Activated effector memory CD4-positive, alpha-beta T cell treated with Interleukin-2 at 50 U/mL for 16 hours (primary cell): ENCODE measurements at regions not wholly inside any gene's neighbourhood (a gene's known extent, or its start where the extent isn't known, plus 50 kb on each side); places are given as distances from the start of the nearest gene placed in this dataset.

Experiments used
- DNase-seq: peaks from one replicate; pipeline ENCODE4 v3.0.0-alpha.2; 2020

DNA sequence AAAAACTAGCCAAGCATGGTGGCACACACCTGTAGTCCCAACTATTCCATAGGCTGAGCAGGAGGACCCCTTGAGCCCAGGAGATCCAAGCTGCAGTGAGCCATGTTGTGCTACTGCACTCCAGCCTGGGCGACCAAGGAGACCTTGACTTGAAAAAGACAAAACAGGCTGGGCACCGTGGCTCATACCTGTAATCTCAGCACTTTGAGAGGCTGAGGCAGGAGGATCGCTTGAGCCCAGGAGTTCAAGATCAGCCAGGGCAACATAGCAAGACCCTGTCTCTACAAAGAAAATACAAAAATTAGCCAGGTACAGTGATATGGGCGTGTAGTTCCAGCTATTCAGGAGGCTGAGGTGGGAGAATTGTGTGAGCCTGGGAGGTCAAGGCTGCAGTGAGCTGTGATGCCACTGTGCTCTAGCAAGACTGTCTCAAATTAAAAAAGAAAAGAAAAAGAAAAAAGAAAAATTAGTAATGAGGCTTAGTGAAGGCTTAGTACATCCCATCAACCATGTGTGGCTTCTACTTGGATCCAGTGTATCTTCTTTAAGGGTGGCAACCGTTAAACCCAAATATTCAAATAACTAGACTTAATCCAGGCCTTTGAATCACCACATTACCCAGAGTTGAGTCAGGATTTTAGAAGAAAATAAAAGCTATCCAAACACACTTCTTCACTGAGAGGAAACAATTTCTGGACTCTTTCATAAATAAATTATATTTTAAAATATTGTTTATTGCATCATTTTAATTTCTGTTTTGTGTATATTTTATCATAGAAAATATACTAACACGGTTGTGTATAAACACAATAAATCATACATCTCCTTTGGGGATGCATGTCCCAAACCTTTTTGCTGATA is 74.3 kb upstream of the RAB4A start:
- no peak for DNase-seq

DNA sequence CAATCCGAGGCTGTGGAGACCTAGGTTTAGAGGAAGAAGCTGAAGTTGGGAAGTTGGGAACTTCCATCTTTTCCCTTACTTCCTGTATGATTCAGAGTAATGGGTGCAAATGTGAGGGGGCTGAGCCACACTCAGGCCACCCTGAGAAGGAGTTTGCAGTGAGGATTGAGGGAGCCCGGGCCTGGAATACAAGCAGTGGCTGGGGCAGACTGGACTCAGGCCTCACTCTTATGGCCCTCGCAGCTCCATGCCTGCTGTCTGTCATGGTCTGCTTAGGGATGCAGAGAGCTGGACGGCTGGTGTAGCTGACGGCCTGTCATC is 73.7 kb upstream of the RAB4A start:
- DNase-seq, result no peak

DNA sequence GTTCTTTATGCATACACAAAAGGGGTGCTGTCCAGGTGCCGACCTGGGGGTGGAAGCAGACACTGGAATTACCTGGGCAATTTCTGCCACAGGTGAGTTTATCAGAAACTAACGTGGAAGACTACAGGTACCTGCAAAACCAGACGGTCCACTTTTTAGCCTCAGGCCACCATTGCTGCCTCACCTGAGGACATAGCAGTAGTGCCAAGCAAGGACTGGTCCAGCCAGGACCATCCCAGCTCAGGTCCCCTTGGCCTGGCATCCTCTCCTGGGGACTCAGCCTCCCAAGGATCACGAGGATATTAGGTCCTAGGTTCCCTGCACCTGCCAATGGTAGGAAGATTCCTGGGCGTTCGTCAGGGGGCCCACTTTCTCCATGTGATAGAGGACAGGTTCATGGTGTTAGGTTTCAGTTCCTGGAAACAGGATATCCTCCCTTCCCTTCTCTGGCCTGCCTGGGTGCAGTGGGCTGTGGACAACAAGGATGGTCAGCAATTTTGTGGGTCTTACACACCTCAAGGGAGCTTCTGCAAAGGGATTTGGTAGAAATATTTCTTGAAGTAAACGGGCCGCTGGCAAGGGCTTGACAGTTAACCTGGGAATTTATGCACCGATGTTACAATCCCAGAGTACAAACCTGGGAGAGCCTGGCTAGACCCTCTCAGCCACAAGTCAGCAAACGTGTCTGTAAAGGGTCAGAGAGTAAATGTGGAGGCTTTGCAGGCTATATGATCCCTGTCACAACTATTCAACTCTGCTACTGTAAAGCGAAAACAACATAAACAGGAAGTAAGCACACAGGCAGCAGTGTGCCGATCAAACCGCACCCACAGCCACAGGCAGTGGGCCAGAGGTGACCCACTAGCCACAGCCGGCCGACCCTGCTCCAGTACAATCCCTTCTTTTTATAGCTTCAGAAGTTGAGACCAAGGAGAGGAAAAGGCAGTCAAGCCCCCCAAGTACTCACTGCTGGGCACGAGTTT is 71.4 kb upstream of the RAB4A start:
- peak; percentile 14 for DNase-seq

DNA sequence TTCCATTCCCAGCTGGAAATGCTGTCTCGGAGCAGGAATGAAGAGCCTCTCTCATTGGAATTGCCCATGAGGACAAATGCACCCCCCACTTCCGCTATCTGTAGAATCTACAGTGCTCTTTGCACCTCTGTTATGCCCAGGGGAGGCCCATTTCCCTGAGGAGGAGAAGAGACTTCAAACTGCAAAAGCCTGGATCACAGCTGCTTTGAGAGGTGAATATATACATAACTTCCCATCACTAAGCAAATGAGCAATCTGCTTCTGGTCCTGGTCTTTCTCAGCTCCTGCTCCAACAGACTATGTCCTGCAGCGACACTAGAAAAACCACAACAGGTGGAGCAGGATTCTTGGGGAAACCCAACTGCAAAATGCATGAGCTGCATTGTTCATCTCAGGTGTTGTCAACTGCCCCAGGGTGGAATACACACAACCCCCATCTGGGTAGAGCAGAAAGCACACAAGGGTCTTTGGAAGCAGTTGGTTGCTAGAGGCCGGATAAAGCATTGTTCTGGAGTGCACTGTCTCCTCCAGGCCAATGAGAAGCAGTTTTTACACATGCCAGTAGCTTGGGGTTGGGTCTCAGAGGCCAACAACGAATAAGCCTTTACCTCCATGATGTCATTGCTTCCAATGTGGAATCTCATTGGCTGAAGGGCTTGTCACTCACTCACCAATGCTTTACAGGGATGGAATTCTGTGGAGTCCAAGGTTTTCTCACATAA is 67.7 kb upstream of the RAB4A start:
- DNase-seq, result no peak

DNA sequence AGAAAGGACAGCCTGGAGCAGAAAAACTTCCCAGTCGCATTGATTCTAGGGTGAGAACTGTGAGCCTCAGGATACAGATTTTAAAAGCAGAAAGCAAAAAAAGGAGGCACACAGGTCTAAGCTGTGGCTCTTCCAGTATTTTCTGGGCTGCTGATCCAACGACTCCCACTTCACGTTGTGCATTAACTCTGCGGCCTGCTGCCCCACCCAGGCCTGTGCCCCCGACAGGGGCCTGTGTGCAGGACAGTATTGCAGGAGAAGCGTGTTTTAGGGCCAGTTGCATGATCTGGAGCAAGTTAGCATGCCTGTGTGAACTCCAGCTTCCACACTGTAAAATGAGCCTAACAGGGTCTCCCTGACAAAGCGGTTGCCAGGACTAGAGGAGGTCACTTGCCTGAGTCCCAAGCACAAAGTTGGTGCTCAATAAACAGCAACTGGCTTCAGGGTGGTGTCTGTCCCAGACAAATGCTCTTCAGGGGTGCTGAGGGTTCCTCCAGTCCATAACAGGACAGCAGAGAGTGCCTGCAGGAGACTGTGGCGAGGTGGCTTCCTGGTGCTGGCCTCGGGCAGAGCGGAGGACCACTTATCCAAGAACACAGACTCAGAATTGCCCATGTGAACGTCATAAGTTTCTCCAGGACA is 66.8 kb upstream of the RAB4A start:
- no peak for DNase-seq

DNA sequence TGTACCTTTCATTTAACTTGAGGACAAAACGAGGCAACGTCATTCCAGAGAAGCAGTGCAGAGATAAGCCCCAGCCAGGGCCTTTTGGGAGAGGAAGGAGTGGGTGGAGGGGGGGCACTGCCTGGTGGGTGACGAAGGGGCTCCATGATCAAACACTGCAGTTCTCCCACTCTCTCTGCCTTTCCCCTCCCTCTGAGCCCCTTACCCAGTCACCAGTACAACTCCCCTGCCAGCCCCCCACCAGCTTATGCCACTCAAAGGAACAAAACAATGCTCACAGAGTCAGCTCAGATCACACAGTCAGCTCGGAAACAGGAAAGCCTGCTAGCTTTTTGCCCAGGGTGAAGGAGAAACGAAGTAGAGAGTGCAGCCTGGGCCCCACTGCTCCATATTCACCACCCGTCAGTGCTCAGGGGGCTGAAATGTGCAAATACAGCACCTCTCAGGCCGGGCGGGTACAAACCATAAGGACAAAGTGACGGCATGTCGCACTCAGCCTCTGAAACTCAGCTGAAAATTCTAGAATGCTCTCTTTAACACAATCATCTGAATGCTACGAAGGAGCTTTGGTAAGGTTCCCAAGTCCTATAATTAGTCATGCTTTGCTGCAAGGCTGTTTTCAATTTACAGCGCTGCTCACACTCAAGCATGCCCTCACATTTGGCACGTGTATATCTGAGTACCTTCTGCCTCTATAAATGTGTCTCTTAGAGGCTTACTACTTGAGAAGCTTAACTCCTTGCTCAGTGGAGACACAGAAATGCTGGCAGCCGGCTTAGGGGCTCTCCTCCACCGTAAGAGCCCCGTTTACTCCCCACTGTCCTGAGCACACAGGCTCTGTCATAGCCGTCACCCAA is 65.8 kb upstream of the RAB4A start:
- DNase-seq, result no peak

DNA sequence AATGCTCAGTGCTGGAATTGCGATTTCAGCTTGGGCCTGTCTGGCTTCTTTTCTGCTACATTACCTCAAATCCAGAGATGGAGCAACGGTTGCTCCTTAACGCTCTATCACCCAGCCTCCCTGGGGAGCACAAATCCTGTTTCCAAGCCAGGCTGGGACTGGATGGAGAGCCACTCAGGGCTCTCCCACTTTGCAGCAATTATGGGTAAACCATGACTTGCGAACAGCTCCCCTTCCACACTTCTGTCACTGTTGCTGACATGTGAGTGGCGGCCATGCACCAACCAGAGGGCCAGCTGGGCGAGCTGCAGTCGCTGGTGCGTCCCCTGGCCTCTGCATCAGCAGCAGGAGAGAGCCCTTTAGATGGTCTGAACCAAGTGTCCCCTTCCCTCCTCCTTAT is 65.1 kb upstream of the RAB4A start:
- DNase-seq, result no peak

DNA sequence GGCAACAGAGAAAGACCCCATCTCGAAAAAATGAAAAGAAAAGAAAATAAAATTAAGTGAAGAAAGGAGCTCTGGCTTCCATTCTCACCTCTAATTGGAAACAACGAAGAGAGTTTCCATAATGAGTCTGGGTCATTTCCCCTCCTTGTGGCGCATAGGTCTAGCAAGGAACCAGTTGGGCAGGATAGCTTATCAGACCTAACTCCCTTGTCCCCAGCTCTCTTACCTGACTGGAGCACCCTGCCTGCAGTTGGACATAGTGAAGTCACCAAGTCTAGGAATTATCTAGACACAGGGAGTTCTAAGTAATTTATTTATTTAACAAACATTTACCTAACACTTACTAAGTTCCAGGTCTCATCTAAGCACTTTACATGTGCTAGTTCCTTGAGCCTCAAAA is 63.0 kb upstream of the RAB4A start:
- no peak for DNase-seq

DNA sequence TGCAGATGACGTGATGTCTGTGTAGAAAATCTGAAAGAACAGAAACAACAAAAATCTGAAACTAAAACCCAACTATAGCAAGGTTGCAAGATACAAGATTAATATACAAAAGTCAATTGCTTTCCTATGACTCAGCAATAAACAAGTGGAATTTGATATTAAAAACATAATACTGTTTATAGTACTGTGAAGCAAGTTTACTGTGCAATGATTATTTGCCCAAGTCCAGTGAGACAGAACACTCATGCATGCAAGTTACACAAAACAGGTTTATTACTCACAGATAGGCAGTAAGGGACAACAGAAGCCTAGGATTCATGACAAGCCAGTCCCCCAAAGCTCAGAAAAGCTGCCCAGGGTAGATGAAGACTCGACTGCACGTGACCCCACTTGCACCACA is 62.4 kb upstream of the RAB4A start:
- DNase-seq, result no peak

DNA sequence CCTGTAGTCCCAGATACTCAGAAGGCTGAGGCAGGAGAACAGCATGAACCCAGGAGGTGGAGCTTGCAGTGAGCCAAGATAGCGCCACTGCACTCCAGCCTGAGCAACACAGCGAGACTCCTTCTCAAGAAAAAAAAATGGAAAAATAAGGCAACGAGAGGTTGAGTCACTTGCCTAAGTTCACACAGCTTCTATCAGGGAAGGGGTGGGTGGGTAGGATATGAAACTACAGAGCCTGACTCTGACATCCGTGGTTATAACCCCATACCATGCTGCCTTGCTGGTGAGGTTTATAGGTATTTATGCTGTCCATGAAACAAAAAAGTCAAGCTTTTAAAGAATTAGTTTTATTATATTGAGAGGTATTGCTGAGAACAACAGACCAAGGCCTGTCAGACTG is 61.5 kb upstream of the RAB4A start:
- DNase-seq, result no peak

DNA sequence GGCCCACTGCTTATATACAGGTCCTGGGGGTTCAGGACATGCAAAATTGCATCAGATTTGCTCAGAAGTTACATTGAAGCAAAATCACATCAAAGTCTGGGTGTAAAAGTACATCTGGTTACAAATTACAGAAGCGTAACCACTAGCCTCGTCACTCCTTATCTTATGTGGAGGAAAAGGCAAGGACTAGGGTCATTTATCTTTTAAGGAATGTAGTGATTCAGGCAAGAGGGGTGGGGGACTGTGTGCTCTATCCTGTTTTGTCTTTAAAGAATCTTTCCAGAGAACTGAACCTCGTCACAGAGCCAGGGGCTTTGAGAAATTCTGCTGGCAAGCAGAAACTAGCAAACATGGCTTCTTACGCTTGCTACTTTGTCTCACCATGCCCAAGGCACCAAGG is 61.1 kb upstream of the RAB4A start:
- DNase-seq, result no peak

DNA sequence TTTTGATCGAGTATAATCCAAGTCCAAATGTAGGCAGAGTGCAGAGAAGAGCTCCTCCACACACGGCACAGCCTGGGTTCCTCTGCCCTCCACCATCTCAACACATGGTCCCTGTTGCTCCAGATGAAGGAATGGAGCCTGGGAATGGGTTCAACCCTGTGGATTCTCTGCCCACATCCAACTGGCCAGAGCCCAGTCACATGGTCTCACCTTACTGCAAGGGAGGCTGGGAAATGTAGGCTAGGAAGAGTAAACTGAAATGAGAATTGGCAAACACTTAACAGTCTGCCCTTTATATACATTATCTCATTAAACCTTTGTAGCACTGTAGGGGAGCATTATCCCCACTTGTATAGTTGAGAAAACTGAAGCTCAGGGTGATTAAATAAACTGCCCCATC is 60.1 kb upstream of the RAB4A start:
- no peak for DNase-seq

DNA sequence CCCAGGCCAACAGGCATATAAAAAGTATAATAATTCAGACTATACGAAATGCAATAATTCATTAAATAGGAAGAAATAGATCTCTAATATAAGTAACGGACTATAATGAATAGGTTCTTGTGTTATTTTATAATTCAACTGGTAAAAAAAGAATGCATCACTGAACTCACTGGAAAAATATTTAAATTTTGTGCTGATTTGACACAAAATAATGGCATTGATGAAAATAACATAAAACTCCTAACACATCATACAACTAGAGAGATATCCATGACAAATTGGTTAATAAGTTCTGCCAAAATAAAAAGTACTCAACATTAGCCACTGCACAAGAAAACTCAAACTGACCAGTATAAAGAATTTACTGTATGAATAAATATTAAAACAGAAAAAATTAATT is 57.1 kb upstream of the RAB4A start:
- no peak for DNase-seq

DNA sequence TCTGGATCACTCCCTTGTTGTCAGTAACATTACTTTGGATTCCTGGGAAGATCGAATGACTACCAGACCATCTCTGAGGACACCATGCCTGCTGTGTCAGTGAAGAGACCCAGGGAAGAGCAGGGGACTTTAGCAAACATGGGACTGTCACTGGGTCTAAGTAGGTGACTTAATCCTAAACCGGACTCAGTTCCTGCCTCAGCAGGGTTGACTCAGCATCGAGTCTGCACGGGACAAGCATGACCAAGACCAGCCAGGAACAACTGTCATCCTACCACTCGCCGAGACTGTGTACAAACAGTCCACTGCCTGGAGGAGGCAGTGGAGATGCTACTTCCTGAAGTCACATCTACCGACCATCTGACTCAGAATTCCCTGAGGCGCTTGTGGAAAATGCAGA is 53.2 kb upstream of the RAB4A start:
- no peak for DNase-seq

DNA sequence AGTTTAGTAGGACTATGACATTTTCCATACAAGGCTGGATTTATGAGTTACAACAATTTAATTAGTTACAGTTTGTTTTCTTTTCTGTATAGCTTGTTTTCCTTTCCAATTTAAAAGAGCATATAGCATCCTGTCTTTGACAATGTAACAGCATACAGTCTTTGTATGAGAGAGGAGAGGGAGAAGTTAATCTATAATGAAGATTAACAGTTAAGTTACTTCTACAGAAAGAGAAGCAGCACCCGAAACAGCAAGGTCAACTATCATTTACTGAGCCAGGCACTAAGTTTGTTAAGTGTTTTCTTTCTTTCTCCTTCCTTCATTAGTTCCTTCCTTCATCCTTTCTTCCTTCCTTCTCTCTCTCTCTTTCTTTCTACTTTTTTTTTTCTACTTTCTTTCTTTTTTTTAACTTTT is 52.3 kb upstream of the RAB4A start:
- no peak for DNase-seq

DNA sequence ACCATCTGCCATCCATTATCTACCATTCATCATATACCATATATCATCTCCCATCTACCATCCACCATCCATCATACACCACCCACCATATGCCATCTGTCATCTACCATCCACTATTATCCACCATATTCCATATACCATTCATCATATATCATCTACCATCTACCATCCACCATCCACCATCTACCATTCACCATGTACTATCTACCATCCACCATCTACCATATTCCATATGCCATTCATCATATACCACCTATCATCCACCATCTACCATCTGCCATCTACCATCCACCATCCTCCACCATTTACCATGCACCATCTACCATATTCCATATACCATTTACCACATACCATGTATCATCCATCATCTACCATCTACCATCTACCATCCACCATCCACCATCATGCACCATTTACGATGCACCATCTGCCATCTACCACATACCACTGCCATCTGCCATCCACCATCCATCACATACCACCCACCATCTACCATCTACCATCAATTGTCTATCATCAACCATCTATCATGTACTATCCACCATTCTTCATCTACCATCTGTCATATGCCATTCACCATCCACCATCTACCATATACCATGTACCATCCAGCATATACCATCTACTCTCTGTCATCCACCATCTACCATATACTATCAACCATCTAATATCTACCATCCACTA is 50.6 kb upstream of the RAB4A start:
- DNase-seq, result no peak

DNA sequence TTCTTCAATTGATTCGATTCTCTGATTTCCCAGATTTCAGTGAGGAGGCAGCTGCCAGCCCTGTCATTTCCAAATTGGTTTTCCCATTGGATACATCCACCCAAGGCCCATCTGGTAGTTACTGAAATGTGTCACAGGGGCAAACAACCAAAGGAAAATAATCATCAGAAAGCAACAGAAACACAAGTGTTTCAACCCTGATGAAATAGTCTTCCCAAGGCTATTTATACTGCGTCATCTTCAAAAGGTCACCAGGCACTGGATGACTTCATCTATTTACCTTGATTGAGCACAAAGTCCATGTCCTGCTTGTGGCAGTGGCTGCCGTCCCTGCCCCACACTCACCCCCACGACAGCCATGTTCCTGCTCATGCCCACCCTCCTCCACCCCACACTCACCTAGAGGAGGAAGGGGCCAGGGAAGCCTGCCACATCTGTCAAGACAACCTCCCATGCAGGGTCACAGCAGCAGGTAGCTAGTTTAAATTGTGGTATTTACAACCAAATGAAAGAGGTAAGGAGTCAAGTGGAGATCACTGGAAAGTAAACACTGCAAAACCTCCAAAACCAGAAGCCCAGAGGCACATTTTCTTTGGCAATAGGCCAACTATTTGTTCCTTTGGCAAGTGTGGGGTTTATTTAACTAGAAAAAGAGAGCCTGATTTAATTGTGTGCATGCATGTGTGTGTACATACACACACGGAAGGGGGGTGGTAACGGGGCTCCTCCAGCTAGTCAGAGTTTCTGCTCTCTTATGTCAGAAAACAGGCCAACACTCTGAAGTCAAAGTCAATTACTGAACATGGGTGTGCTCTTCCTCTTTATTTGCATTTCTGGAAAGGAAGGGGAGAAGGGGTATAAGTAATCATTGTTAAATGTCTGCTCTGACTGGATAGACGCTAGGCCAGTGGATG is 49.5 kb upstream of the RAB4A start:
- DNase-seq, result no peak
